Uterus (tissue), 3 donors: ENCODE measurements at regions not wholly inside any gene's neighbourhood (a gene's known extent, or its start where the extent isn't known, plus 50 kb on each side); places are given as distances from the start of the nearest gene placed in this dataset.

Experiments used
- DNase-seq, 2 donors: peaks; one replicate each; pipeline ENCODE4 v3.0.0-alpha.2; 2019 to 2020
- H3K27ac ChIP-seq, 2 donors: fragments of 200-600 bp; sonication (generic); 1 replicate in 1 of 2; 2 replicates in 1 of 2; pipeline ENCODE4 v1.5.1; 2016 to 2018
- H3K27me3 ChIP-seq, 2 donors: fragments of 200-600 bp; sonication (generic); one replicate each; pipeline ENCODE4 v1.5.1; 2018 to 2019; ENCODE audit warnings: control low read depth in 1 of 2
- H3K36me3 ChIP-seq, 2 donors: fragments of 200-600 bp; sonication (generic); one replicate each; pipeline ENCODE4 v1.5.1; 2019; ENCODE audit warnings: control low read depth in 1 of 2
- H3K4me1 ChIP-seq, 2 donors: fragments of 200-600 bp; sonication (generic); one replicate each; pipeline ENCODE4 v1.5.1; 2018 to 2019; ENCODE audit warnings: control low read depth in 1 of 2
- H3K4me3 ChIP-seq, 2 donors: fragments of 200-600 bp; sonication (generic); 1 replicate in 1 of 2; 2 replicates in 1 of 2; pipeline ENCODE4 v1.5.1; 2018 to 2019; ENCODE audit warnings: mild to moderate bottlenecking in 1 of 2
- H3K9me3 ChIP-seq, 2 donors: fragments of 200-600 bp; sonication (generic); one replicate each; pipeline ENCODE4 v1.5.1; 2019; ENCODE audit warnings: control low read depth in 1 of 2
- POLR2A ChIP-seq, 2 donors: fragments of 450-650 bp; IDR thresholded peaks; one replicate each; pipeline ENCODE4 v1.6.1; 2016; ENCODE audit warnings: antibody characterized with exemption in 2 of 2, mild to moderate bottlenecking in 1 of 2, moderate library complexity in 1 of 2
- intact Hi-C: fragments of 100-400 bp; cut with DNase I; formaldehyde crosslinking; loops from one replicate; pipeline ENCODE4 v1.15.1; 2023; ENCODE audit warnings: low total_unique reads
- TF ChIP-seq, protein P1 (sequence below), 4 experiments: fragments of 200-600 bp in 2 of 4; fragments of 450-650 bp in 2 of 4; sonication (generic) in 2 of 4; IDR thresholded peaks; one replicate each; pipeline ENCODE4 v1.5.1; 2016 to 2019; ENCODE audit warnings: antibody characterized with exemption in 4 of 4, mild to moderate bottlenecking in 2 of 4, moderate library complexity in 1 of 4
- donor health status: DM: yes; HTN: yes; CAD: no.

DNA sequence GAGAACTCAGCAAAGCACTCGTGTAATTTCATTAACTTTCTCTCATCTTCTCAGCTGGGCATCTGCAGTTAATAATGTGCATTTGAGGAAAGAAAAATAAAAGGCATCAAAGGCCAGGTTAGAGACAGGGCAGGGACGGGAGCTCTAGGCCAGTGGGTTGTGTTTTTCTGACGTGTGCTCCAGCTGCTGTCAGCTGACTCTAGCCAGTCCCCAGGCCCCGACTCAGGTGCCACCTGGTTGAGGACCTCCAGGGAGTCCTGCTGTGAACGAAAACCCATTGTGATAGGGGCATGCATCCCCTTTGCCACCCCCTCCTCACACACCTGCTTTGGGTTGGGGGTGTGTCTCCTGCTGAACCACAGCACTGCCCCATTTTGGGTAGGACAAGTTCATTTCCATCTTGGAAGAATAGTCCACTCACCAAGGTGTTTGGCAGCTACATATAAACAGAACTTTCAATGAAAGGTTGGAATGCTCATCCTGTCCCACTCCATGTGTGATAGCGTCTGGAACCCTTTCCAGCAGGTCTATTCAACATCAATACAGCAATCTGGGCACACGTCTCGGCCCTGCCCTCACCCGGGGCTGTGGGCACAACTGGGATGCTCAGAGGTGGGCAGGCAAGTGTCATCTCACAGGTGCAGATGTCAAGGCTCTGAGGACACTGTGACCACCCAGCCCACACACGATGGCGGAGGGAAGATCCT lies 146.1 kb upstream of the FAM20C start:
- Histone ChIP-seq H3K36me3 (no peaks in the 10 kb centered on the region), H3K4me1 (no peaks in the 10 kb centered on the region), H3K27me3 (no peaks in the 10 kb centered on the region), H3K27ac (no peak overlapping the region), H3K4me3 (no peak overlapping the region), H3K9me3 (no peaks in the 10 kb centered on the region)
- intact Hi-C loops, result no loop called here
- TF ChIP-seq, protein P1, sequence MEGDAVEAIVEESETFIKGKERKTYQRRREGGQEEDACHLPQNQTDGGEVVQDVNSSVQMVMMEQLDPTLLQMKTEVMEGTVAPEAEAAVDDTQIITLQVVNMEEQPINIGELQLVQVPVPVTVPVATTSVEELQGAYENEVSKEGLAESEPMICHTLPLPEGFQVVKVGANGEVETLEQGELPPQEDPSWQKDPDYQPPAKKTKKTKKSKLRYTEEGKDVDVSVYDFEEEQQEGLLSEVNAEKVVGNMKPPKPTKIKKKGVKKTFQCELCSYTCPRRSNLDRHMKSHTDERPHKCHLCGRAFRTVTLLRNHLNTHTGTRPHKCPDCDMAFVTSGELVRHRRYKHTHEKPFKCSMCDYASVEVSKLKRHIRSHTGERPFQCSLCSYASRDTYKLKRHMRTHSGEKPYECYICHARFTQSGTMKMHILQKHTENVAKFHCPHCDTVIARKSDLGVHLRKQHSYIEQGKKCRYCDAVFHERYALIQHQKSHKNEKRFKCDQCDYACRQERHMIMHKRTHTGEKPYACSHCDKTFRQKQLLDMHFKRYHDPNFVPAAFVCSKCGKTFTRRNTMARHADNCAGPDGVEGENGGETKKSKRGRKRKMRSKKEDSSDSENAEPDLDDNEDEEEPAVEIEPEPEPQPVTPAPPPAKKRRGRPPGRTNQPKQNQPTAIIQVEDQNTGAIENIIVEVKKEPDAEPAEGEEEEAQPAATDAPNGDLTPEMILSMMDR (IDR thresholded peaks at IDR 0.05), result no peak
- no peak for TF ChIP-seq POLR2A (IDR thresholded peaks at IDR 0.05)
- peak in 1 of 2 donors; percentile 9 for DNase-seq

DNA sequence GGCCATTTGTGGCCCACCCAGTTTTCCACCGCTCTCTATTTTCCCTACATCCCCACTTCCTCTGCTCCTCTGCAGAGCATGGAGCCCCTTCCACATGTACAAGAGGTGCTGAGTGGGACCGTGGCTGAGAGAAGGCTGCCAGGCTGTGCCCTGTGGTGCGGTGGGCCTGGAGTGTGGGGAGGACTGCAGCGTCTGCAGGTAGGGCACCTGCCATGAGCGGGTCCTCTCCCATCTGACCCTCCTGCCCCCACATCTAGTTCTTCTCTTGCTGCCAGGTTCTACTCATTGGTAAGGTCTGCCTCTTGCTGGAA lies 145.6 kb upstream of the FAM20C start:
- DNase-seq, result peak in 1 of 2 donors; percentile 3
- H3K4me1 ChIP-seq, result no peaks in the 10 kb centered on the region
- H3K27me3 ChIP-seq, result no peaks in the 10 kb centered on the region
- TF ChIP-seq, protein P1 (IDR thresholded peaks at IDR 0.05), result no peak
- no peaks in the 10 kb centered on the region for H3K9me3 ChIP-seq
- no peak overlapping the region for H3K27ac ChIP-seq
- H3K36me3 ChIP-seq, result no peaks in the 10 kb centered on the region
- no peak overlapping the region for H3K4me3 ChIP-seq
- intact Hi-C loops, result no loop called here

DNA sequence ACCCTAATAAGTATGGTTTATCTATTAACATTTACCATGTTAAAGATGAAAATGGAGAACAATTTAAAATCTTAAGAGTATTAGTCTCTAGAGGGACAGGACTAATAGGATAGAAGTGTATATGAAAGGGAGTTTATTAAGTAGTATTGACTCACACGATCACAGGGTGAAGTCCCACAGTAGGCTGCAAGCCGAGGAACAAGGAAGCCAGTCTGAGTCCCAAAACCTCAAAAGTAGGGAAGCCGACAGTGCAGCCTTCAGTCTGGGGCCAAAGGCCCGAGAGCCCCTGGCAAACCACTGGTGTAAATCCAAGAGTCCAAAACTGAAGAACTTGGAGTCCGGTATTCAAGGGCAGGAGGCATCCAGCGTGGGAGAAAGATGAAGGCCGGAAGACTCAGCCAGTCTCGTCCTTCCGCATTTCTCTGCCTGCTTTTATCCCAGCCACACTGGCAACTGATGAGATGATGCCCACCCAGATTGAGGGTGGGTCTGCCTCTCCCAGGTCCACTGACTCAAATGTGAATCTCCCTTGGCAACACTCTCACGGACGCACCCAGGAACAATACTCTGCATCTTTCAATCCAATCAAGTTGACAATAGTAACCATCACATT lies 140.8 kb upstream of the FAM20C start:
- H3K27ac ChIP-seq, result no peak overlapping the region
- H3K27me3 ChIP-seq, result no peaks in the 10 kb centered on the region
- peak in 1 of 2 donors; percentile 6 for DNase-seq
- no peaks in the 10 kb centered on the region for H3K4me1 ChIP-seq
- intact Hi-C loops, result no loop called here
- TF ChIP-seq, protein P1 (IDR thresholded peaks at IDR 0.05), result no peak
- TF ChIP-seq POLR2A (IDR thresholded peaks at IDR 0.05), result no peak
- no peak overlapping the region for H3K4me3 ChIP-seq
- no peaks in the 10 kb centered on the region for H3K9me3 ChIP-seq
- no peaks in the 10 kb centered on the region for H3K36me3 ChIP-seq

DNA sequence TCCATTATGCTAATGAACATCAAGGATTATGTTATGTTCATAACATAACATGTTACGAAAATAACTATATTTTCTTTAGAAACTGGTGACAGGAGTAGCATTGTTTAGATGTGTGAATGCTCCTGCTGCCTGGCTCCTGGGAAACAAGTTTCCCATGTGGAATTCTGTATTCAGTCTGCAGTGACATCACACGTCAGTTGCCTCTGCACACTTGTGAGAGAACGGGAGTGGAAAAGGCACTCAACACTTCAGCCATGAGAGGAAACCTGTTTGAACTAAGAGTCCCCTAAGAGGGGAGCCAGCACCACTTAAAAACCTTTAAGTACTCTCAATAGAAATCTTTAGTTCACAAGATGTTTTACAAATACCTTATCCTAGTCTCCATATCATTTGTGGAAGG lies 140.3 kb upstream of the FAM20C start:
- Histone ChIP-seq H3K27ac (no peak overlapping the region), H3K9me3 (no peaks in the 10 kb centered on the region), H3K4me1 (no peaks in the 10 kb centered on the region), H3K27me3 (no peaks in the 10 kb centered on the region), H3K4me3 (no peak overlapping the region), H3K36me3 (no peaks in the 10 kb centered on the region)
- DNase-seq, result no peak
- intact Hi-C loops, result no loop called here
- TF ChIP-seq, protein P1 (IDR thresholded peaks at IDR 0.05), result no peak
- TF ChIP-seq POLR2A (IDR thresholded peaks at IDR 0.05), result no peak

DNA sequence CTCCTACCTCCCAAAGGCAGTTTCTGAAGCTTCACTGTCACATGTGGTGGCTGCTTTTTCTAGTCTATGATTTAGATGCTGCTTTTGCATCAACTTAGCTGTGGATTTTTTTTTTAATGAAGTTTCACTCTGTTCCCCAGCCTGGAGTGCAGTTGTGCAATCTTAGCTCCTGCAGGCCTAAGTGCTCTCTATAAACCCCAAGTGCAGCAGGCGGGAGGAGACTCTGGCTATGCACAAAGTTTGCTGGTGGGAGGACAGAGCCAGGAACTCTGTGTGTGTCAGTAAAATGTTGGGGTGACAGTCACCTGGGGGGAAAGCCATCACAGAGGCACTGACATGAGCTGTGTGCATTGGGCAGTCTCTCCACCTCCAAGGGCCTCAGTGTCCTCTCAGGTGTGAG lies 138.8 kb upstream of the FAM20C start:
- DNase-seq, result no peak
- Histone ChIP-seq H3K9me3 (no peaks in the 10 kb centered on the region), H3K4me1 (no peaks in the 10 kb centered on the region), H3K36me3 (no peaks in the 10 kb centered on the region), H3K27ac (no peak overlapping the region), H3K27me3 (no peaks in the 10 kb centered on the region), H3K4me3 (no peak overlapping the region)
- intact Hi-C loops, result no loop called here
- no peak for TF ChIP-seq POLR2A (IDR thresholded peaks at IDR 0.05)
- TF ChIP-seq, protein P1 (IDR thresholded peaks at IDR 0.05), result no peak
